ENCODE measurements at regions not wholly inside any gene's neighbourhood (a gene's known extent, or its start where the extent isn't known, plus 50 kb on each side); places are given as distances from the start of the nearest gene placed in this dataset.
"Not testable (repeated sequence)": the region's sequence is repeated elsewhere in the genome, so short reads cannot be mapped to it uniquely, and the experiment has no call there.

- Mint-ChIP-seq H3K4me3 (no peak overlapping the region), H3K27ac (no peak overlapping the region), H3K9me3 (no peaks in the 10 kb centered on the region), H3K4me1 (no peaks in the 10 kb centered on the region), H3K36me3 (no peaks in the 10 kb centered on the region), H3K27me3 (no peaks in the 10 kb centered on the region)
- no peak for DNase-seq
- CTCF ChIA-PET, result no interaction called here
Measured at GRCh38 chr9:90511711-90512110, 130.9 kb downstream of the DIRAS2 start.

- H3K27me3 Mint-ChIP-seq, result no peaks in the 10 kb centered on the region
- CTCF ChIA-PET, result no interaction called here
- H3K36me3 Mint-ChIP-seq, result no peaks in the 10 kb centered on the region
- no peaks in the 10 kb centered on the region for H3K9me3 Mint-ChIP-seq
- H3K4me3 Mint-ChIP-seq, result no peak overlapping the region
- DNase-seq, result no peak
- H3K27ac Mint-ChIP-seq, result no peak overlapping the region
- H3K4me1 Mint-ChIP-seq, result no peaks in the 10 kb centered on the region
Measured at GRCh38 chr9:90514877-90515276, 127.7 kb downstream of the DIRAS2 start.

GRCh38 chr9:90515510-90515909 lies 127.1 kb downstream of the DIRAS2 start:
- Mint-ChIP-seq H3K4me1 (no peaks in the 10 kb centered on the region), H3K4me3 (no peak overlapping the region)
- CTCF ChIA-PET, result no interaction called here

GRCh38 chr9:90517103-90517502 lies 125.5 kb downstream of the DIRAS2 start:
- peaks cover 8% of the 10 kb centered on the region for H3K27me3 Mint-ChIP-seq
- no peak for DNase-seq
- H3K36me3 Mint-ChIP-seq, result no peaks in the 10 kb centered on the region
- H3K4me1 Mint-ChIP-seq, result no peaks in the 10 kb centered on the region
- H3K27ac Mint-ChIP-seq, result no peak overlapping the region
- CTCF ChIA-PET, result no interaction called here
- H3K4me3 Mint-ChIP-seq, result no peak overlapping the region
- no peaks in the 10 kb centered on the region for H3K9me3 Mint-ChIP-seq

More at GRCh38 chr9:90515510-90515909, 127.1 kb downstream of the DIRAS2 start:
- no peak overlapping the region for H3K27ac Mint-ChIP-seq
- DNase-seq, result no peak
- no peaks in the 10 kb centered on the region for H3K9me3 Mint-ChIP-seq
- no peaks in the 10 kb centered on the region for H3K27me3 Mint-ChIP-seq
- no peaks in the 10 kb centered on the region for H3K36me3 Mint-ChIP-seq

- CTCF ChIA-PET, result no interaction called here
- DNase-seq, result no peak
- no peak overlapping the region for H3K27ac Mint-ChIP-seq
- H3K27me3 Mint-ChIP-seq, result peaks cover 16% of the 10 kb centered on the region
- no peaks in the 10 kb centered on the region for H3K36me3 Mint-ChIP-seq
- H3K4me1 Mint-ChIP-seq, result no peaks in the 10 kb centered on the region
- H3K9me3 Mint-ChIP-seq, result no peaks in the 10 kb centered on the region
- no peak overlapping the region for H3K4me3 Mint-ChIP-seq
Measured at GRCh38 chr9:90521811-90522570, 120.6 kb downstream of the DIRAS2 start.

- no peak overlapping the region for H3K4me3 Mint-ChIP-seq
- H3K27ac Mint-ChIP-seq, result no peak overlapping the region
- H3K36me3 Mint-ChIP-seq, result no peaks in the 10 kb centered on the region
- peaks cover 16% of the 10 kb centered on the region for H3K27me3 Mint-ChIP-seq
- H3K4me1 Mint-ChIP-seq, result no peaks in the 10 kb centered on the region
- H3K9me3 Mint-ChIP-seq, result no peaks in the 10 kb centered on the region
- CTCF ChIA-PET, result no interaction called here
- DNase-seq, result no peak
Measured at GRCh38 chr9:90523958-90524357, 118.7 kb downstream of the DIRAS2 start.

GRCh38 chr9:90526386-90526785 lies 116.2 kb downstream of the DIRAS2 start:
- H3K27me3 Mint-ChIP-seq, result peaks cover 16% of the 10 kb centered on the region

GRCh38 chr9:90536094-90536493 lies 106.5 kb downstream of the DIRAS2 start:
- H3K36me3 Mint-ChIP-seq, H3K4me1 Mint-ChIP-seq, H3K27me3 Mint-ChIP-seq, DNase-seq, H3K4me3 Mint-ChIP-seq, H3K9me3 Mint-ChIP-seq, CTCF ChIA-PET, H3K27ac Mint-ChIP-seq: not testable (repeated sequence)

More at GRCh38 chr9:90526386-90526785, 116.2 kb downstream of the DIRAS2 start:
- CTCF ChIA-PET, result no interaction called here
- Mint-ChIP-seq H3K27ac (no peak overlapping the region), H3K4me1 (no peaks in the 10 kb centered on the region), H3K9me3 (no peaks in the 10 kb centered on the region), H3K36me3 (no peaks in the 10 kb centered on the region), H3K4me3 (no peak overlapping the region)
- DNase-seq, result no peak

- H3K36me3 Mint-ChIP-seq, result no peaks in the 10 kb centered on the region
Measured at GRCh38 chr9:90538566-90538965, 104.1 kb downstream of the DIRAS2 start.

GRCh38 chr9:90539286-90539685 lies 103.3 kb downstream of the DIRAS2 start:
- Mint-ChIP-seq H3K27ac (no peak overlapping the region), H3K27me3 (peaks cover 4% of the 10 kb centered on the region), H3K36me3 (no peaks in the 10 kb centered on the region), H3K9me3 (no peaks in the 10 kb centered on the region), H3K4me1 (no peaks in the 10 kb centered on the region), H3K4me3 (no peak overlapping the region)
- CTCF ChIA-PET, result no interaction called here
- no peak for DNase-seq

More at GRCh38 chr9:90538566-90538965, 104.1 kb downstream of the DIRAS2 start:
- no peak overlapping the region for H3K27ac Mint-ChIP-seq
- CTCF ChIA-PET, result no interaction called here
- no peak for DNase-seq
- peaks cover 4% of the 10 kb centered on the region for H3K27me3 Mint-ChIP-seq
- H3K4me1 Mint-ChIP-seq, result no peaks in the 10 kb centered on the region
- H3K4me3 Mint-ChIP-seq, result no peak overlapping the region
- no peaks in the 10 kb centered on the region for H3K9me3 Mint-ChIP-seq

- Mint-ChIP-seq H3K4me3 (no peak overlapping the region), H3K27me3 (peaks cover 4% of the 10 kb centered on the region), H3K36me3 (no peaks in the 10 kb centered on the region), H3K27ac (no peak overlapping the region), H3K4me1 (no peaks in the 10 kb centered on the region), H3K9me3 (no peaks in the 10 kb centered on the region)
- CTCF ChIA-PET, result no interaction called here
- no peak for DNase-seq
Measured at GRCh38 chr9:90540734-90541133, 101.9 kb downstream of the DIRAS2 start.

- Mint-ChIP-seq H3K36me3 (no peaks in the 10 kb centered on the region), H3K4me1 (no peaks in the 10 kb centered on the region), H3K4me3 (no peak overlapping the region), H3K9me3 (peaks cover 2% of the 10 kb centered on the region), H3K27ac (no peak overlapping the region), H3K27me3 (no peaks in the 10 kb centered on the region)
- no peak for DNase-seq
- CTCF ChIA-PET, result no interaction called here
Measured at GRCh38 chr9:90544488-90544887, 98.1 kb downstream of the DIRAS2 start.

GRCh38 chr9:90546200-90546599 lies 96.4 kb downstream of the DIRAS2 start:
- CTCF ChIA-PET, result no interaction called here
- no peaks in the 10 kb centered on the region for H3K4me1 Mint-ChIP-seq
- no peak overlapping the region for H3K27ac Mint-ChIP-seq
- H3K4me3 Mint-ChIP-seq, result no peak overlapping the region
- H3K27me3 Mint-ChIP-seq, result no peaks in the 10 kb centered on the region
- peaks cover 2% of the 10 kb centered on the region for H3K9me3 Mint-ChIP-seq
- no peaks in the 10 kb centered on the region for H3K36me3 Mint-ChIP-seq
- DNase-seq, result no peak

GRCh38 chr9:90547896-90548295 lies 94.7 kb downstream of the DIRAS2 start:
- Mint-ChIP-seq H3K36me3 (no peaks in the 10 kb centered on the region), H3K9me3 (peaks cover 2% of the 10 kb centered on the region)
- CTCF ChIA-PET, result no interaction called here

GRCh38 chr9:90552317-90552716 lies 90.3 kb downstream of the DIRAS2 start:
- no peak for DNase-seq
- Mint-ChIP-seq H3K4me1 (no peaks in the 10 kb centered on the region), H3K27me3 (no peaks in the 10 kb centered on the region), H3K36me3 (no peaks in the 10 kb centered on the region), H3K9me3 (peaks cover 2% of the 10 kb centered on the region), H3K27ac (no peak overlapping the region), H3K4me3 (no peak overlapping the region)
- CTCF ChIA-PET, result no interaction called here

More at GRCh38 chr9:90547896-90548295, 94.7 kb downstream of the DIRAS2 start:
- no peaks in the 10 kb centered on the region for H3K27me3 Mint-ChIP-seq
- no peak for DNase-seq
- no peaks in the 10 kb centered on the region for H3K4me1 Mint-ChIP-seq
- no peak overlapping the region for H3K27ac Mint-ChIP-seq
- no peak overlapping the region for H3K4me3 Mint-ChIP-seq

Measured in activated naive CD4-positive, alpha-beta T cell treated with anti-CD3 and anti-CD28 coated beads, Interleukin-2, amount 10 ng/mL, durations not matched to agents 7 days and 5 days (primary cell).